Omental fat pad (tissue), 3 donors: ENCODE measurements at regions not wholly inside any gene's neighbourhood (a gene's known extent, or its start where the extent isn't known, plus 50 kb on each side); places are given as distances from the start of the nearest gene placed in this dataset.

Experiments used
- ATAC-seq: fragments of 150-250 bp; one replicate; pipeline ENCODE4 v1.9.1; 2016; ENCODE audit warnings: mild to moderate bottlenecking, moderate library complexity; ENCODE audit not compliant: low FRiP score
- DNase-seq: peaks from one replicate; pipeline ENCODE4 v3.0.0-alpha.2; 2019; ENCODE audit warnings: low spot score
- CTCF ChIP-seq, 3 donors: fragments of 450-650 bp; IDR thresholded peaks; one replicate each; pipeline ENCODE4 v1.5.1; 2016 to 2017; ENCODE audit warnings: antibody characterized with exemption in 3 of 3, mild to moderate bottlenecking in 3 of 3, moderate library complexity in 2 of 3

- TF ChIP-seq CTCF (IDR thresholded peaks at IDR 0.05) = no peak
- DNase-seq = no peak
- ATAC-seq = no peak
These were observed 95.7 kb upstream of the POU3F3 start for GRCh38 chr2:104758199-104758620.

- TF ChIP-seq CTCF (IDR thresholded peaks at IDR 0.05) = no peak
- ATAC-seq (no peak), DNase-seq (no peak)
These were observed 91.9 kb upstream of the POU3F3 start for GRCh38 chr2:104762031-104762430.

GRCh38 chr2:104766683-104767082, 87.2 kb upstream of the POU3F3 start:
- no peak for TF ChIP-seq CTCF (IDR thresholded peaks at IDR 0.05)
- DNase-seq (no peak), ATAC-seq (no peak)

- TF ChIP-seq CTCF (IDR thresholded peaks at IDR 0.05) = no peak
- ATAC-seq = no peak
These were observed 85.2 kb upstream of the POU3F3 start for GRCh38 chr2:104768694-104769093.

GRCh38 chr2:104769096-104769495, 84.8 kb upstream of the POU3F3 start:
- DNase-seq = no peak
- no peak for ATAC-seq
- TF ChIP-seq CTCF (IDR thresholded peaks at IDR 0.05) = no peak

More at GRCh38 chr2:104768694-104769093, 85.2 kb upstream of the POU3F3 start:
- DNase-seq = no peak

- ATAC-seq = no peak
- no peak for DNase-seq
- TF ChIP-seq CTCF (IDR thresholded peaks at IDR 0.05) = no peak
These were observed 80.9 kb upstream of the POU3F3 start for GRCh38 chr2:104772996-104773395.

- no peak for TF ChIP-seq CTCF (IDR thresholded peaks at IDR 0.05)
- DNase-seq (no peak), ATAC-seq (no peak)
These were observed 79.3 kb upstream of the POU3F3 start for GRCh38 chr2:104774631-104775030.
